ENCODE measurements at regions not wholly inside any gene's neighbourhood (a gene's known extent, or its start where the extent isn't known, plus 50 kb on each side); places are given as distances from the start of the nearest gene placed in this dataset.
"Not testable (repeated sequence)": the region's sequence is repeated elsewhere in the genome, so short reads cannot be mapped to it uniquely, and the experiment has no call there.

DNA sequence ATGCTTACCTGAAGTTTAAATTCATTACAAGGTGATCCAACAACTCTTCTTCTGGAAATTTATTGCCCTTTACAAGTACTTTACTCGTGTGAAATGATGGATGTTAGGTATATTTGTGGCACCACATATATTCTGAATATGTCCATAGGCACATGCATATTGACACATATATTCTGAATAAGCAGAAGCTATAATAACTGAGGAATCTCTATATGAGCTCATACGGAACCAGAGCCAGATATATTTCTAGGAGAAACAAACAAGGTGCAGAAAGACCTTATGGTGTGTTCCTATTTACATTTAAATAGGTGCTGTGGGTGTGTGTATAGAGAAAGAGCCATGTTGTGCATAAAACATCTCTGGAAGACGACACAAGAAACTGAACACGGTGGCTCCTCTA is 456.1 kb upstream of the NPVF start:
- Histone ChIP-seq H3K4me3 (ENCODE audit: low read length in 2 of 2) (no peak overlapping the region), H3K9me3 (ENCODE audit: control insufficient read depth in 2 of 2, low read length in 2 of 2) (no peaks in the 10 kb centered on the region), H3K36me3 (ENCODE audit: control insufficient read depth in 2 of 2, insufficient read depth in 2 of 2, low read length in 2 of 2) (no peaks in the 10 kb centered on the region), H3K27ac (ENCODE audit: low read length) (no peak overlapping the region), H3K27me3 (ENCODE audit: control insufficient read depth in 1 of 2, insufficient read depth in 2 of 2, low read length in 2 of 2) (no peaks in the 10 kb centered on the region), H3K9ac (ENCODE audit: low read length in 2 of 2) (no peak overlapping the region), H3K4me1 (ENCODE audit: control insufficient read depth, insufficient read depth, low read length) (no peaks in the 10 kb centered on the region)

DNA sequence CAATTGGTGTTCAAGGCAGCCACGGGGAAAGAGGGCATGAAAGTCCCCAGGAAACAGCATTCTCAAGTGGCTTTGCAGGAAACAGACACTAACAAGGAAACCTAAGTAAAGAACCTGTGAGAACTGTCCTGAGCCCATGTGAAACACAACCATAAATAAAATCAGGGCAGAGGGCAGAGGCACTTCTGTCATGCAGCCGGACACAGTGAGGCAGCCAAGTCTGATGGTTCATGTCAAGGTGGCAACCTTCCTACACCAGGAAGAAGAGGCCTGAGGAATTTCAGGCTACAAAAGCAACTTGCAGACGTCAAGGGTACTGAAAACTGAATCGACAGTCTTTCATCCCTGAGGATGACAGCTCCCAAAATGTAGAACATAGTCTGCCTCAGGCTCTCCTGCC is 458.2 kb upstream of the NPVF start:
- Histone ChIP-seq H3K36me3 (ENCODE audit: control insufficient read depth in 2 of 2, insufficient read depth in 2 of 2, low read length in 2 of 2) (no peaks in the 10 kb centered on the region), H3K4me1 (ENCODE audit: control insufficient read depth, insufficient read depth, low read length) (no peaks in the 10 kb centered on the region), H3K9ac (ENCODE audit: low read length in 2 of 2) (no peak overlapping the region), H3K27me3 (ENCODE audit: control insufficient read depth in 1 of 2, insufficient read depth in 2 of 2, low read length in 2 of 2) (no peaks in the 10 kb centered on the region), H3K27ac (ENCODE audit: low read length) (no peak overlapping the region), H3K9me3 (ENCODE audit: control insufficient read depth in 2 of 2, low read length in 2 of 2) (no peaks in the 10 kb centered on the region), H3K4me3 (ENCODE audit: low read length in 2 of 2) (no peak overlapping the region)

DNA sequence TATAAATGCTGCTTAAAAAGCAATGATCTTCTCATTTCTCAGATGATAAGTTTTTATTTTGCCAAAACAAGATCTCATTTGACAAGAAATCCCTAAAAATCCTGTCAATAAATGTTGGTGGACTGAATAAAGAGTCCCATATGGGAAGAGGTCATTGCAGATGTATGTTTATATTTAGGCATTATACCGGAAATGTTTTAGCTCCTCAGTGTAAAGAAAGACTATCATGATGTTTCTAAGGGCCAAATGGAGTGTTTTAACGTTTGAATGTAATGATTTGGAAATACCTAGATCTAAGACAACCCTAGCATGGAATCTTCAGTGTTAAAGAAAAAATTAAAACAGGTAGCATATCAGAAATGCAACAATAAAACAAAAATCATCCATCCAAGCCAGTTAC is 457.8 kb upstream of the NFE2L3 start:
- Histone ChIP-seq H3K27ac (ENCODE audit: low read length) (no peak overlapping the region), H3K27me3 (ENCODE audit: control insufficient read depth in 1 of 2, insufficient read depth in 2 of 2, low read length in 2 of 2) (no peaks in the 10 kb centered on the region), H3K36me3 (ENCODE audit: control insufficient read depth in 2 of 2, insufficient read depth in 2 of 2, low read length in 2 of 2) (no peaks in the 10 kb centered on the region), H3K9me3 (ENCODE audit: control insufficient read depth in 2 of 2, low read length in 2 of 2) (no peaks in the 10 kb centered on the region), H3K4me1 (ENCODE audit: control insufficient read depth, insufficient read depth, low read length) (no peaks in the 10 kb centered on the region), H3K4me3 (ENCODE audit: low read length in 2 of 2) (no peak overlapping the region), H3K9ac (ENCODE audit: low read length in 2 of 2) (no peak overlapping the region)

DNA sequence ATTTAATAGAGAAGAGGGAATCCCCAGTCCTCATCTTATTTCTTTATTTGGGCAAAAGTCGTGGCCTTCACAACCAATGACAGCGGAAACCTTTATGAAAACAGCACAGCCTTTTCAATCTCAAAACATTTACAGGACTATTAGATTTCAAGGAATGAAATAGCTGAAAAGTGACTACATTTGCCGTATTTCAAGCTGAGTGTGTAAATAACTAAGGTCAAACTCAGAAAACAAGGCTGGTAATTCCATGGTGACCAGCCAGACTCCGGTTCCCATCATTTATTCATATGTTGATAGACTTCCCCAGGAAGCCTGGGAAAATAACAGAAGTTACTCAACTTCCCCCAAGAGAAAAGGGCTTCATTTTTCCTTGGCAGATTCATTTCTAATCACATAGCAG is 457.3 kb upstream of the NFE2L3 start:
- Histone ChIP-seq H3K36me3 (ENCODE audit: control insufficient read depth in 2 of 2, insufficient read depth in 2 of 2, low read length in 2 of 2) (no peaks in the 10 kb centered on the region), H3K27ac (ENCODE audit: low read length) (no peak overlapping the region), H3K4me3 (ENCODE audit: low read length in 2 of 2) (no peak overlapping the region), H3K9me3 (ENCODE audit: control insufficient read depth in 2 of 2, low read length in 2 of 2) (no peaks in the 10 kb centered on the region), H3K9ac (ENCODE audit: low read length in 2 of 2) (no peak overlapping the region), H3K27me3 (ENCODE audit: control insufficient read depth in 1 of 2, insufficient read depth in 2 of 2, low read length in 2 of 2) (no peaks in the 10 kb centered on the region), H3K4me1 (ENCODE audit: control insufficient read depth, insufficient read depth, low read length) (no peaks in the 10 kb centered on the region)

DNA sequence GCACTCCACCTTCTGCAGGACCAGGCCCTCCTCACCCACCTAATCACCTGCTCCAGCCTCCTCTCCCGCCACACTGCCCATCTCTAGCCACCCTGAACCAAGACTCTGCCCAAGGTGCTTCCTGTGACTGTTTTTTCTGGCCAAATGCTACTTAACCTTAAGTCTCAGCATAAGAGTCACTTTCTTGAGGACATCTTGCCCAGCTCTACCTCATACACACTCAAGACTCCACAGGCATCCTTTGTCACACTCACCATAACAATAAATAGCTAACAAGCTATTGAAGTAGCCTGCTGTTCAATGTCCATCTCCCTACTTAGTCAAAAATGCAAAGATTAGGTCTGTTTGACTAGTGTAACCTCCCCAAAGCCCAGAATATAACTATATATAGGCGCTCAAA is 455.4 kb upstream of the NFE2L3 start:
- Histone ChIP-seq H3K27ac (ENCODE audit: low read length) (no peak overlapping the region), H3K9me3 (ENCODE audit: control insufficient read depth in 2 of 2, low read length in 2 of 2) (no peaks in the 10 kb centered on the region), H3K36me3 (ENCODE audit: control insufficient read depth in 2 of 2, insufficient read depth in 2 of 2, low read length in 2 of 2) (no peaks in the 10 kb centered on the region), H3K27me3 (ENCODE audit: control insufficient read depth in 1 of 2, insufficient read depth in 2 of 2, low read length in 2 of 2) (no peaks in the 10 kb centered on the region), H3K4me3 (ENCODE audit: low read length in 2 of 2) (no peak overlapping the region), H3K4me1 (ENCODE audit: control insufficient read depth, insufficient read depth, low read length) (no peaks in the 10 kb centered on the region), H3K9ac (ENCODE audit: low read length in 2 of 2) (no peak overlapping the region)

DNA sequence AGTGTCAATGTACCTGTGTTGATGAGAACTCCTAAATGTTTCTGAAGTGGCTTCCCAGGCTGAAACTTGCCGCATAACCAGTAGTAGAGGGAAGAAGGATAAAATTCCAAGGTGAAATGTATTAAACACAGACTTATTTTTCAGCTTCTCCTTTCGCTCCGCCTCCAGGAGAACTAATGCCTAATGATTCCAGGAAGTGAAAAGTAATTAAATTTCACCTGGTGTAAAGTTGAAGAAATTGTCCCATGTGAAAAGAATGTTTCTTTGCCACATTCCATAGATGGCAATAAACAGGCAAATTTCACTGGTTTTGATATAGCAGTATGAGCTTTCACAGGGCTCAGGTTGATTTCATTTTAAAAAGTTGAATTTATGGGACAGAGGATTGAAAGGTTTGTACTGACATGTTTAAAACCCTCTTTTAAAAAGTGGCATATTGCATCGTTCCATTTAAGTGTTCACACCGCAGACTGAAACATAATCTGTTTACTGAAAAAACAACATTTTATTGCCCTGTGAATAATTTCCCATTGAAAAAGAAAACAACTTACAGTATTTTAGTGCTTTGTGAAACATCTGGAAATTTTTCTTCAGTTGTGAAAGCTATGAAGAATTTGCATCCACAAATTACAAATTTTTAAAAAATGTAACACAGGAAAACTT is 453.4 kb upstream of the NFE2L3 start:
- Histone ChIP-seq H3K9ac (ENCODE audit: low read length in 2 of 2) (no peak overlapping the region), H3K9me3 (ENCODE audit: control insufficient read depth in 2 of 2, low read length in 2 of 2) (no peaks in the 10 kb centered on the region), H3K4me3 (ENCODE audit: low read length in 2 of 2) (no peak overlapping the region), H3K4me1 (ENCODE audit: control insufficient read depth, insufficient read depth, low read length) (no peaks in the 10 kb centered on the region), H3K36me3 (ENCODE audit: control insufficient read depth in 2 of 2, insufficient read depth in 2 of 2, low read length in 2 of 2) (no peaks in the 10 kb centered on the region), H3K27me3 (ENCODE audit: control insufficient read depth in 1 of 2, insufficient read depth in 2 of 2, low read length in 2 of 2) (no peaks in the 10 kb centered on the region), H3K27ac (ENCODE audit: low read length) (no peak overlapping the region)

DNA sequence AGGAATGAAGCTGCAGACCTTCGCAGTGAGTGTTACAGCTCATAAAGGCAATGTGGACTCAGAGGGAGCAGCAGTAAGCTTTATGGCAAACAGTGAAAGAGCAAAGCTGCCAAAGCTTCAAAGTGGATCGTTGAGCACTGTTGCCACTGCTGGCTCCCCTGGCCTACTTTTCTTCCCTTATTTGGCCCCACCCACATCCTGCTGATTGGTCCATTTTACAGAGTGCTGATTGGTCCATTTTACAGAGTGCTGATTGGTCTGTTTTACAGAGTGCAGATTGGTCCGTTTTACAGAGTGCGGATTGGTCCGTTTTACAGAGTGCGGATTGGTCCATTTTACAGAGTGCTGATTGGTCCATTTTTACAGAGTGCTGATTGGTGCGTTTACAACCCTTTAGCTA is 451.9 kb upstream of the NFE2L3 start:
- H3K9me3 ChIP-seq (ENCODE audit: control insufficient read depth in 2 of 2, low read length in 2 of 2); H3K36me3 ChIP-seq (ENCODE audit: control insufficient read depth in 2 of 2, insufficient read depth in 2 of 2, low read length in 2 of 2); H3K27ac ChIP-seq (ENCODE audit: low read length); H3K4me3 ChIP-seq (ENCODE audit: low read length in 2 of 2); H3K27me3 ChIP-seq (ENCODE audit: control insufficient read depth in 1 of 2, insufficient read depth in 2 of 2, low read length in 2 of 2); H3K9ac ChIP-seq (ENCODE audit: low read length in 2 of 2); H3K4me1 ChIP-seq (ENCODE audit: control insufficient read depth, insufficient read depth, low read length): not testable (repeated sequence)

DNA sequence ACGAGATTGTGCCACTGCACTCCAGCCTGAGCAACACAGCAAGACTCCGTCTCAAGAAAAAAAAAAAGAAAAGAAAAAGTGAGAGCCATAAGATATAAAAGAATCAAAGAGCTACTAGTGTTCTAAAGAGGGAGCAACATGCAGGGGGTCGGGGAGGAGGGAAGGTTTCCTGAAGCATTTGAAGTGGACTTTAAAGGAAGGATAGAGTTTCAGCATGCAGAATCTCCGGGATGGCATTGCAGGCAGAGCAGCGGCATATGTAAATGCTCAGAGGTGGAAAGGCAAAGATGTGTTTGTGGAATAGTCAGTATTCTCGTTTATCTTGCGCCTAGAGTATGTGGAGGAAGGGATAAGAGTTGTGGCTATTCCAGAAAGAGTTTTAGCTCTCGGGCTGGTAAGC is 447.6 kb upstream of the NFE2L3 start:
- H3K36me3 ChIP-seq (ENCODE audit: control insufficient read depth in 2 of 2, insufficient read depth in 2 of 2, low read length in 2 of 2) = no peaks in the 10 kb centered on the region
- H3K9ac ChIP-seq (ENCODE audit: low read length in 2 of 2) = no peak overlapping the region
- no peaks in the 10 kb centered on the region for H3K27me3 ChIP-seq (ENCODE audit: control insufficient read depth in 1 of 2, insufficient read depth in 2 of 2, low read length in 2 of 2)
- H3K27ac ChIP-seq (ENCODE audit: low read length) = no peak overlapping the region
- H3K4me3 ChIP-seq (ENCODE audit: low read length in 2 of 2) = no peak overlapping the region
- H3K4me1 ChIP-seq (ENCODE audit: control insufficient read depth, insufficient read depth, low read length) = peaks cover 3% of the 10 kb centered on the region
- no peaks in the 10 kb centered on the region for H3K9me3 ChIP-seq (ENCODE audit: control insufficient read depth in 2 of 2, low read length in 2 of 2)

DNA sequence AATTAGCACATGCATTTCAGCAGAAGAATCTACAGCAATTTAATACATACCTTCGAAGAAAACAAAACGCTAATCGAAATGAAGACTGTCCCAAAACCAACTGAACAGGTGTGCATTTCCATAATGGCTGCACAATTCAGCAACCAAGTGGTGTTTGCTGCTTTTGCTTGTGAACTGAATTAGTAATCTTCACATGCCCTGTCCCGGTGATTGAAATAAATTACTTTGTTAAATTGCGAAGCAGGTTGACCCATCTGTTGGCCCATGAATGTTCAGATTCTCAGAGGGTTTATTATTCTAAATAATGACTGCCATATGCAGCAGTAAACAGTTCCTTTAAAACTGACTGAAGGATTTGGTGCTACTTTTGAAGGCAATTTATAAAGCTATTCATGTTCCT is 445.2 kb upstream of the NFE2L3 start:
- Histone ChIP-seq H3K9me3 (ENCODE audit: control insufficient read depth in 2 of 2, low read length in 2 of 2) (no peaks in the 10 kb centered on the region), H3K4me3 (ENCODE audit: low read length in 2 of 2) (no peak overlapping the region), H3K9ac (ENCODE audit: low read length in 2 of 2) (no peak overlapping the region), H3K27ac (ENCODE audit: low read length) (no peak overlapping the region), H3K27me3 (ENCODE audit: control insufficient read depth in 1 of 2, insufficient read depth in 2 of 2, low read length in 2 of 2) (no peaks in the 10 kb centered on the region), H3K4me1 (ENCODE audit: control insufficient read depth, insufficient read depth, low read length) (peaks cover 3% of the 10 kb centered on the region), H3K36me3 (ENCODE audit: control insufficient read depth in 2 of 2, insufficient read depth in 2 of 2, low read length in 2 of 2) (no peaks in the 10 kb centered on the region)

DNA sequence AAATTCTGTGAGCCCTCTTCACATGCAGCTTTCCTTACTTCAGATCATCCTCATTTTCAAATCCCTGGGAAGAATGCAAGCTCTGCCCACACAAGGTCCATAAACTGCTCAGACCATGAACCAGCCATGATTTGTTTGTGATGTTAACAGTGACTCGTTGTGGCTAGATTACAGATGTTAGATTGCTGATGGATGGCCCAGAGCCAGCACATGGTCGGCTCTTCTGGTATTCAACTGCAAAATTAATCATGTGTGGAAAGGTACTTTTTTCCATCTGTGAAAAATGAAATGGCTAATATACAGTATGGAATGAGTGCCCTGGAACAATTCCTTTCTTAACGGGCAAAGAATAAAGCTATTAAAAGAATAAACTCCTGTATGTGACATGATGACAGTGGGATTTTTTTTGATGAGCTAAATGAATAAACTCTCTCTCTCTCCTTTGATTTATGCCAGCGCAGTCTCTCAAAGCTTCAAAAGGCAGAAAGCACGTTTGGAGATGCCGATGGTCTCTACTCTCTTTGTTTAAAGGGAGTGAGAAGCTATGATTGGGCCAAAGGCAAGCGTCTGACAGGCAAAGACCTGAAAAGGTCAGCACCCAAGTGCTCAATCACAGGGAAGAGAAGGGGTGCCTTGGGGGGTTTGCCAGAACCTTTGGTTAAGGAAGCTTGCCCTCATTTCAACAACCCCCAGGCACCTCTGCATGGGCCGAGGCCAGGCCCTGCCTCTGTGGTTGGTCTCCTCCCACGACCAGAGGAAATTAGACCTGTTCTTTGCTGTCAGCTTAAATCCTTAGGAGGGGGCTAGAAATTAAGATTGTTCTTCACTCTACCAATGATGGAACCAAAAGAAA is 444.0 kb upstream of the NFE2L3 start:
- Histone ChIP-seq H3K9me3 (ENCODE audit: control insufficient read depth in 2 of 2, low read length in 2 of 2) (no peaks in the 10 kb centered on the region), H3K9ac (ENCODE audit: low read length in 2 of 2) (no peak overlapping the region), H3K4me3 (ENCODE audit: low read length in 2 of 2) (no peak overlapping the region), H3K4me1 (ENCODE audit: control insufficient read depth, insufficient read depth, low read length) (peaks cover 3% of the 10 kb centered on the region), H3K36me3 (ENCODE audit: control insufficient read depth in 2 of 2, insufficient read depth in 2 of 2, low read length in 2 of 2) (no peaks in the 10 kb centered on the region), H3K27ac (ENCODE audit: low read length) (no peak overlapping the region), H3K27me3 (ENCODE audit: control insufficient read depth in 1 of 2, insufficient read depth in 2 of 2, low read length in 2 of 2) (no peaks in the 10 kb centered on the region)

DNA sequence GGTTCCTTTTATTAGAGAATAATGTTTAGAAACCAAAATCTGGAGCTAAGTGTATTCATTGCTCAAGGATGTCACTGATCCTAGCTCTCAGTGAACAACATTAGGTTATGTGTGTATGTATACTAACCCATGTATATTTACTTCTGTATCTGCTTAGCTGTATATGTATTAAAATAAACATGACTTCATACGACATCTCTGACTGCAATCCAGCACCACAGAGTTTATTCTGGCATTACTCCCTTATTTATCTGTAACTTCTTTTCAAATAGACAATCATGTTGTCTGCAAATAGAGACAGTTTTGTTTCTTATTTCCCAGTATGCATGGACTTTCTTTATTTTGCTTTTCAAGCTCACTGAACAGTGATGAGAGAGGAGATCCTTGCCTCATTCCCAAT is 441.0 kb upstream of the NFE2L3 start:
- H3K9ac ChIP-seq (ENCODE audit: low read length in 2 of 2) = no peak overlapping the region
- H3K4me1 ChIP-seq (ENCODE audit: control insufficient read depth, insufficient read depth, low read length) = peaks cover 8% of the 10 kb centered on the region
- H3K27ac ChIP-seq (ENCODE audit: low read length) = no peak overlapping the region
- H3K27me3 ChIP-seq (ENCODE audit: control insufficient read depth in 1 of 2, insufficient read depth in 2 of 2, low read length in 2 of 2) = no peaks in the 10 kb centered on the region
- H3K9me3 ChIP-seq (ENCODE audit: control insufficient read depth in 2 of 2, low read length in 2 of 2) = no peaks in the 10 kb centered on the region
- no peaks in the 10 kb centered on the region for H3K36me3 ChIP-seq (ENCODE audit: control insufficient read depth in 2 of 2, insufficient read depth in 2 of 2, low read length in 2 of 2)
- no peak overlapping the region for H3K4me3 ChIP-seq (ENCODE audit: low read length in 2 of 2)

Data from stomach smooth muscle (tissue), 2 donors.